K562 (cell line): ENCODE measurements at regions not wholly inside any gene's neighbourhood (a gene's known extent, or its start where the extent isn't known, plus 50 kb on each side); places are given as distances from the start of the nearest gene placed in this dataset.

ENCODE experiments used
- ATAC-seq: fragments of 200-7000 bp; cut with Tn5 transposase; 3 replicates; pipeline ENCODE4 v1.9.1; 2020; ENCODE audit warnings: moderate library complexity
- BruUV-seq: library from RNA; stranded (reverse); fragments of 400-500 nt; replicated peaks from 2 replicates; lab custom pipeline; 2021; lab: Mats Ljungman, UMichigan
- CTCF ChIA-PET: fragments of 300-600 bp; formaldehyde crosslinking; extraction: SDS; loops from one replicate; lab custom pipeline; 2021; ENCODE audit warnings: low intra/inter-chr PET ratio; lab: Yijun Ruan, JAX
- POLR2A ChIA-PET: fragments of 300-600, 350-650 bp; sonication (Branson Sonifier 250); formaldehyde crosslinking; extraction: SDS; loops from one replicate; lab custom pipeline; 2021; ENCODE audit warnings: antibody characterized with exemption, inconsistent platforms; lab: Yijun Ruan, JAX
- DNase-seq, 4 experiments: peaks; one replicate each; pipeline versions ENCODE4 v3.0.0 to v3.0.0-alpha.2; 2011 to 2018; ENCODE audit warnings: low spot score in 3 of 4, mixed read lengths in 3 of 4; ENCODE audit errors: extremely low read depth in 1 of 4
- FAIRE-seq: peaks from 2 replicates; lab custom pipeline; 2011; peaks lifted over from hg19 to GRCh38; lab: Jason Lieb, UNC
- H2AFZ ChIP-seq: 2 replicates; pipeline ENCODE4 v1.6.0; 2011; ENCODE audit warnings: low read depth, low read length, control low read depth, inconsistent platforms
- H3K27ac ChIP-seq: fragments of 200-600 bp; 3 replicates; pipeline ENCODE4 v1.8.0; 2011; ENCODE audit warnings: low read depth, mild to moderate bottlenecking, control low read depth, inconsistent platforms, low read length, moderate library complexity, mixed read lengths; ENCODE audit errors: extremely low read depth
- H3K27me3 ChIP-seq, 2 experiments: fragments of 300-600 bp in 1 of 2; 2 replicates in 1 of 2; 3 replicates in 1 of 2; pipeline versions ENCODE4 v1.6.0 to v1.8.0; 2011; ENCODE audit warnings: inconsistent platforms in 2 of 2, low read length in 2 of 2, mild to moderate bottlenecking in 1 of 2, mixed read lengths in 1 of 2, moderate library complexity in 1 of 2; ENCODE audit not compliant: control insufficient read depth in 2 of 2, insufficient read depth in 2 of 2
- H3K36me3 ChIP-seq: fragments of 300-600 bp; 3 replicates; pipeline ENCODE4 v1.8.0; 2011; ENCODE audit warnings: mild to moderate bottlenecking, low read length, inconsistent platforms; ENCODE audit not compliant: control insufficient read depth, insufficient read depth
- H3K4me1 ChIP-seq, 2 experiments: fragments of 200-600 bp in 1 of 2; replicated peaks in 1 of 2; 2 replicates in 1 of 2; 3 replicates in 1 of 2; pipeline versions ENCODE4 v1.5.1 to v1.8.0; 2011; ENCODE audit warnings: inconsistent platforms in 2 of 2, low read length in 2 of 2, mild to moderate bottlenecking in 1 of 2, mixed read lengths in 1 of 2, moderate library complexity in 1 of 2; ENCODE audit not compliant: control insufficient read depth in 2 of 2, insufficient read depth in 2 of 2
- H3K4me2 ChIP-seq: 2 replicates; pipeline ENCODE4 v1.6.1; 2011; ENCODE audit warnings: low read length, control low read depth, inconsistent platforms, mixed read lengths; ENCODE audit not compliant: insufficient read depth
- H3K4me3 ChIP-seq: fragments of 200-600 bp; sonication (generic), shearing (Covaris generic); 2 replicates; pipeline ENCODE4 v1.5.1; 2016; ENCODE audit warnings: control low read depth, inconsistent platforms
- H3K79me2 ChIP-seq: fragments of 200-600 bp; 3 replicates; pipeline ENCODE4 v1.8.0; 2011; ENCODE audit warnings: low read length, inconsistent platforms; ENCODE audit not compliant: control insufficient read depth, insufficient read depth
- H3K9ac ChIP-seq, 2 experiments: 2 replicates each; pipeline versions ENCODE4 v1.6.0 to v1.6.1; 2011; ENCODE audit warnings: low read depth in 2 of 2, low read length in 2 of 2, control low read depth in 1 of 2, inconsistent platforms in 1 of 2, mild to moderate bottlenecking in 1 of 2, mixed read lengths in 1 of 2; ENCODE audit not compliant: insufficient read depth in 1 of 2
- H3K9me1 ChIP-seq: one replicate; pipeline ENCODE4 v1.6.0; 2011; ENCODE audit warnings: inconsistent platforms, mild to moderate bottlenecking, low read length, moderate library complexity; ENCODE audit not compliant: control insufficient read depth, insufficient read depth
- H3K9me3 ChIP-seq: replicated peaks from 2 replicates; pipeline ENCODE4 v1.5.1; 2011; ENCODE audit warnings: low read depth, low read length, inconsistent platforms; ENCODE audit not compliant: control insufficient read depth, insufficient read depth
- H4K20me1 ChIP-seq: replicated peaks from 2 replicates; pipeline ENCODE4 v1.6.1; 2011; ENCODE audit warnings: low read length, inconsistent platforms, mixed read lengths; ENCODE audit not compliant: control insufficient read depth, insufficient read depth
- BACH1 ChIP-seq: fragments of 200-800 bp; sonication (Bioruptor generic); IDR thresholded peaks from 2 replicates; pipeline ENCODE4 v1.6.1; 2016; ENCODE audit warnings: missing genetic modification characterization, missing compliant biosample characterization
- BRCA1 ChIP-seq, 2 experiments: fragments of 450-650 bp in 1 of 2; sonication (generic) in 1 of 2; formaldehyde crosslinking in 1 of 2; IDR thresholded peaks; 2 replicates each; pipeline versions ENCODE4 v1.5.0 to v1.6.1; 2017 to 2020; ENCODE audit warnings: mild to moderate bottlenecking in 1 of 2, missing genetic modification reagents in 1 of 2
- FOXM1 ChIP-seq, 2 experiments: fragments of 450-650 bp in 1 of 2; sonication (generic) in 1 of 2; formaldehyde crosslinking in 1 of 2; IDR thresholded peaks; 2 replicates each; pipeline versions ENCODE4 v1.6.1 to v1.9.0; 2017 to 2022; ENCODE audit warnings: low read depth in 2 of 2, mild to moderate bottlenecking in 2 of 2, missing genetic modification reagents in 1 of 2, moderate library complexity in 1 of 2
- HOXB6 ChIP-seq: fragments of 250-450 bp; sonication (Bioruptor Pico); IDR thresholded peaks from 2 replicates; pipeline ENCODE4 v1.5.1; 2022; ENCODE audit warnings: mild to moderate bottlenecking, borderline replicate concordance
- ILK ChIP-seq: fragments of 450-650 bp; IDR thresholded peaks from 2 replicates; pipeline ENCODE4 v1.6.1; 2016; ENCODE audit warnings: missing genetic modification characterization, low read depth, mild to moderate bottlenecking, missing compliant biosample characterization, moderate library complexity, borderline replicate concordance
- IRF2 ChIP-seq: sonication (generic); formaldehyde crosslinking; IDR thresholded peaks from 2 replicates; pipeline ENCODE4 v1.8.1; 2022; ENCODE audit warnings: mild to moderate bottlenecking, missing genetic modification reagents
- NFE2L1 ChIP-seq: fragments of 450-650 bp; IDR thresholded peaks from 2 replicates; pipeline ENCODE4 v1.6.1; 2016; ENCODE audit warnings: missing genetic modification characterization, low read depth, mild to moderate bottlenecking, missing compliant biosample characterization, moderate library complexity, borderline replicate concordance
- NR2C2 ChIP-seq, 2 experiments: fragments of 200-800 bp in 1 of 2; sonication (Bioruptor generic) in 1 of 2; sonication (generic) in 1 of 2; formaldehyde crosslinking in 1 of 2; IDR thresholded peaks; 2 replicates each; pipeline versions ENCODE4 v1.6.1 to v1.8.0; 2016 to 2022; ENCODE audit warnings: mild to moderate bottlenecking in 1 of 2, missing compliant biosample characterization in 1 of 2, missing genetic modification characterization in 1 of 2, missing genetic modification reagents in 1 of 2
- PCBP2 ChIP-seq: fragments of 200-400 bp; formaldehyde crosslinking; IDR thresholded peaks from 2 replicates; pipeline ENCODE4 v1.6.1; 2018; ENCODE audit warnings: low read length, low read depth, mild to moderate bottlenecking, moderate library complexity; ENCODE audit not compliant: poor library complexity, severe bottlenecking
- POLR2A ChIP-seq: fragments of 450-650 bp; conservative IDR thresholded peaks from 2 replicates; pipeline ENCODE4 v1.6.1; 2016
- PTBP1 ChIP-seq: fragments of 200-400 bp; formaldehyde crosslinking; IDR thresholded peaks from 2 replicates; pipeline ENCODE4 v1.6.1; 2017; ENCODE audit warnings: low read depth, low read length
- PURB ChIP-seq: sonication (generic); formaldehyde crosslinking; IDR thresholded peaks from 2 replicates; pipeline ENCODE4 v1.9.0; 2021; ENCODE audit warnings: low read depth, mild to moderate bottlenecking, missing genetic modification reagents
- SNIP1 ChIP-seq: fragments of 450-650 bp; IDR thresholded peaks from 2 replicates; pipeline ENCODE4 v1.7.1; 2017; ENCODE audit warnings: low read depth, mild to moderate bottlenecking
- ZBTB1 ChIP-seq: sonication (generic); formaldehyde crosslinking; IDR thresholded peaks from 2 replicates; pipeline ENCODE4 v1.8.1; 2023; ENCODE audit warnings: missing genetic modification reagents, low read depth, mild to moderate bottlenecking, borderline replicate concordance
- ZNF23 ChIP-seq: fragments of 250-450 bp; sonication (Bioruptor Pico); IDR thresholded peaks from 2 replicates; pipeline ENCODE4 v1.4.0; 2020; ENCODE audit warnings: mild to moderate bottlenecking
- ZNF384 ChIP-seq: IDR thresholded peaks from 2 replicates; pipeline ENCODE4 v1.6.1; 2012; ENCODE audit warnings: low read depth, low read length, improper control_type of control experiment
- ZNF589 ChIP-seq: fragments of 200-800 bp; sonication (Bioruptor generic); IDR thresholded peaks from 2 replicates; pipeline ENCODE4 v1.6.1; 2016; ENCODE audit warnings: low read depth, missing genetic modification characterization, missing compliant biosample characterization
- WGBS: fragments of 100-300 bp; shearing (Covaris generic); methylation state at CpG from one replicate; pipeline ENCODE4 v1.1.6; 2016; ENCODE audit warnings: low coverage, mixed read lengths; ENCODE audit not compliant: insufficient coverage; ENCODE audit errors: missing lambda C conversion rate; 5-methylcytosine and 5-hydroxymethylcytosine counted together
- in situ Hi-C: fragments of 300-500 bp; cut with MboI; formaldehyde crosslinking; loops from 4 replicates; pipeline ENCODE4 v1.15.0; 2018; ENCODE audit warnings: inconsistent platforms, mixed read lengths
- intact Hi-C: fragments of 100-400 bp; cut with micrococcal nuclease; formaldehyde crosslinking; loops from 2 replicates; pipeline ENCODE4 v1.14.2; 2022
- TF ChIP-seq, protein P1 (sequence below): fragments of 450-650 bp; IDR thresholded peaks from 2 replicates; pipeline ENCODE4 v1.6.1; 2018; ENCODE audit not compliant: partially characterized antibody
- TF ChIP-seq, protein P2 (sequence below): fragments of 250-450 bp; sonication (Bioruptor Pico); IDR thresholded peaks from 2 replicates; pipeline ENCODE4 v1.5.0; 2020; ENCODE audit warnings: mild to moderate bottlenecking

DNA sequence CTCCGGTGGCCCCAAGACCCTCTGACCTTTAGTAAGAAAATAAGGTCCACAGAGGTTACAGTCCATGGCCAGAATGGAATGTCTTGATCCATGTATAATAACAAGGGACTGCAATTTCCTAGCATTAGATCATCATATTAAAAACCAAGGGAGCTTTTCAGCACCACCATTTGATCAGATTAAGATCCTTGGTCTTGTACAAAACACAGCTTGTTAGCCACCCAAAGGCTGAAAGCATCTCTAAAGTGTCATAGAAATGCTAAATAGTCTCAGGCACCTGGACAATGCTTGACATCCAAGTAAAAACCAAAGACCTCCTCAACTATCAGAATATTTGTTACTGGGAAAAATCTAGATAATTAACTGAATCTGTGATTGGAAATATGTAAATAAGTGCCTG lies 50.3 kb upstream of the VPS13A start:
- intact Hi-C loops (no loop called here), in situ Hi-C loops (no loop called here)
- H3K9me3 ChIP-seq = no peaks in the 10 kb centered on the region; the same call in 1 of the 2 replicates
- H3K36me3 ChIP-seq = no peaks in the 10 kb centered on the region
- no peak overlapping the region for H3K27ac ChIP-seq
- ChIA-PET POLR2A (no interaction called here), CTCF (no interaction called here)
- DNase-seq (no peak), ATAC-seq (no peak), FAIRE-seq (no peak)
- no peaks in the 10 kb centered on the region for H3K4me1 ChIP-seq
- H4K20me1 ChIP-seq = no peaks in the 10 kb centered on the region
- H3K9me1 ChIP-seq = no peaks in the 10 kb centered on the region
- no peak overlapping the region for H3K4me3 ChIP-seq
- WGBS = 0% methylated on average over 1 of the region's 1 CpG
- H3K9ac ChIP-seq = no peak overlapping the region
- BruUV-seq = no TSS peak
- no peaks in the 10 kb centered on the region for H3K27me3 ChIP-seq
- H2AFZ ChIP-seq = no peak overlapping the region
- H3K79me2 ChIP-seq = no peaks in the 10 kb centered on the region
- H3K4me2 ChIP-seq = no peak overlapping the region
- TF ChIP-seq PCBP2 (no peak), IRF2 (no peak), PURB (CRISPR knock-in tag) (no peak), FOXM1 (IDR thresholded peaks at IDR 0.05; ENCODE audit: low read depth) (no peak), FOXM1 (CRISPR knock-in tag; IDR thresholded peaks at IDR 0.05; ENCODE audit: low read depth) (no peak), NR2C2 (CRISPR knock-in tag; IDR thresholded peaks at IDR 0.05) (no peak), NR2C2 (tag; IDR thresholded peaks at IDR 0.05) (no peak), ZNF23 (CRISPR knock-in tag) (no peak), BACH1 (no peak), HOXB6 (no peak), ZNF384 (no peak), ILK (tag) (no peak), POLR2A (no peak), SNIP1 (no peak), NFE2L1 (tag) (no peak), ZNF589 (CRISPR knock-in tag) (no peak), PTBP1 (no peak), BRCA1 (IDR thresholded peaks at IDR 0.05) (no peak), BRCA1 (CRISPR knock-in tag; IDR thresholded peaks at IDR 0.05) (no peak), ZBTB1 (CRISPR knock-in tag) (no peak)
- TF ChIP-seq, protein P1, sequence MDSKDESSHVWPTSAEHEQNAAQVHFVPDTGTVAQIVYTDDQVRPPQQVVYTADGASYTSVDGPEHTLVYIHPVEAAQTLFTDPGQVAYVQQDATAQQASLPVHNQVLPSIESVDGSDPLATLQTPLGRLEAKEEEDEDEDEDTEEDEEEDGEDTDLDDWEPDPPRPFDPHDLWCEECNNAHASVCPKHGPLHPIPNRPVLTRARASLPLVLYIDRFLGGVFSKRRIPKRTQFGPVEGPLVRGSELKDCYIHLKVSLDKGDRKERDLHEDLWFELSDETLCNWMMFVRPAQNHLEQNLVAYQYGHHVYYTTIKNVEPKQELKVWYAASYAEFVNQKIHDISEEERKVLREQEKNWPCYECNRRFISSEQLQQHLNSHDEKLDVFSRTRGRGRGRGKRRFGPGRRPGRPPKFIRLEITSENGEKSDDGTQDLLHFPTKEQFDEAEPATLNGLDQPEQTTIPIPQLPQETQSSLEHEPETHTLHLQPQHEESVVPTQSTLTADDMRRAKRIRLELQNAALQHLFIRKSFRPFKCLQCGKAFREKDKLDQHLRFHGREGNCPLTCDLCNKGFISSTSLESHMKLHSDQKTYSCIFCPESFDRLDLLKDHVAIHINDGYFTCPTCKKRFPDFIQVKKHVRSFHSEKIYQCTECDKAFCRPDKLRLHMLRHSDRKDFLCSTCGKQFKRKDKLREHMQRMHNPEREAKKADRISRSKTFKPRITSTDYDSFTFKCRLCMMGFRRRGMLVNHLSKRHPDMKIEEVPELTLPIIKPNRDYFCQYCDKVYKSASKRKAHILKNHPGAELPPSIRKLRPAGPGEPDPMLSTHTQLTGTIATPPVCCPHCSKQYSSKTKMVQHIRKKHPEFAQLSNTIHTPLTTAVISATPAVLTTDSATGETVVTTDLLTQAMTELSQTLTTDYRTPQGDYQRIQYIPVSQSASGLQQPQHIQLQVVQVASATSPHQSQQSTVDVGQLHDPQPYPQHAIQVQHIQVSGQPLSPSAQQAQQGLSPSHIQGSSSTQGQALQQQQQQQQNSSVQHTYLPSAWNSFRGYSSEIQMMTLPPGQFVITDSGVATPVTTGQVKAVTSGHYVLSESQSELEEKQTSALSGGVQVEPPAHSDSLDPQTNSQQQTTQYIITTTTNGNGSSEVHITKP = no peak
- TF ChIP-seq, protein P2, sequence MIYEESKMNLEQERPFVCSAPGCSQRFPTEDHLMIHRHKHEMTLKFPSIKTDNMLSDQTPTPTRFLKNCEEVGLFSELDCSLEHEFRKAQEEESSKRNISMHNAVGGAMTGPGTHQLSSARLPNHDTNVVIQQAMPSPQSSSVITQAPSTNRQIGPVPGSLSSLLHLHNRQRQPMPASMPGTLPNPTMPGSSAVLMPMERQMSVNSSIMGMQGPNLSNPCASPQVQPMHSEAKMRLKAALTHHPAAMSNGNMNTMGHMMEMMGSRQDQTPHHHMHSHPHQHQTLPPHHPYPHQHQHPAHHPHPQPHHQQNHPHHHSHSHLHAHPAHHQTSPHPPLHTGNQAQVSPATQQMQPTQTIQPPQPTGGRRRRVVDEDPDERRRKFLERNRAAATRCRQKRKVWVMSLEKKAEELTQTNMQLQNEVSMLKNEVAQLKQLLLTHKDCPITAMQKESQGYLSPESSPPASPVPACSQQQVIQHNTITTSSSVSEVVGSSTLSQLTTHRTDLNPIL (CRISPR knock-in tag) = no peak
